GM23338 (cell line): ENCODE measurements at regions not wholly inside any gene's neighbourhood (a gene's known extent, or its start where the extent isn't known, plus 50 kb on each side); places are given as distances from the start of the nearest gene placed in this dataset.

Source experiments
- ATAC-seq: fragments of 200-7000 bp; cut with Tn5 transposase; 3 replicates; pipeline ENCODE4 v1.9.1; 2020
- DNase-seq: peaks from one replicate; pipeline ENCODE4 v3.0.0-alpha.2; 2015; ENCODE audit warnings: low spot score
- H2AFZ ChIP-seq: fragments of 200-600 bp; sonication (generic); 2 replicates; pipeline ENCODE4 v1.8.0; 2016; ENCODE audit warnings: antibody characterized with exemption, mild to moderate bottlenecking, moderate library complexity
- H3F3A ChIP-seq: fragments of 200-600 bp; sonication (generic); replicated peaks from 2 replicates; pipeline ENCODE4 v1.8.0; 2017; ENCODE audit warnings: antibody characterized with exemption, mixed run types, low read depth
- H3K27ac ChIP-seq: fragments of 200-600 bp; sonication (generic); 2 replicates; pipeline ENCODE4 v1.6.1; 2016; ENCODE audit warnings: low read depth
- H3K27me3 ChIP-seq: fragments of 200-600 bp; sonication (generic); 2 replicates; pipeline ENCODE4 v1.8.0; 2016; ENCODE audit warnings: mild to moderate bottlenecking, mixed run types, moderate library complexity; ENCODE audit not compliant: insufficient read depth
- H3K36me3 ChIP-seq: fragments of 200-600 bp; sonication (generic); 2 replicates; pipeline ENCODE4 v1.8.0; 2016; ENCODE audit warnings: mild to moderate bottlenecking; ENCODE audit not compliant: insufficient read depth
- H3K4me1 ChIP-seq: fragments of 200-600 bp; sonication (generic); 2 replicates; pipeline ENCODE4 v1.8.0; 2016; ENCODE audit warnings: mild to moderate bottlenecking, moderate library complexity; ENCODE audit not compliant: insufficient read depth
- H3K4me2 ChIP-seq: fragments of 200-600 bp; sonication (generic); 2 replicates; pipeline ENCODE4 v1.7.1; 2017; ENCODE audit warnings: mixed run types
- H3K4me3 ChIP-seq: fragments of 200-600 bp; sonication (generic); 2 replicates; pipeline ENCODE4 v1.6.1; 2016; ENCODE audit warnings: mixed run types
- H3K79me2 ChIP-seq: fragments of 200-600 bp; sonication (generic); replicated peaks from 2 replicates; pipeline ENCODE4 v1.8.0; 2017; ENCODE audit warnings: mild to moderate bottlenecking; ENCODE audit not compliant: insufficient read depth
- H3K9me2 ChIP-seq: fragments of 200-600 bp; sonication (generic); 2 replicates; pipeline ENCODE4 v1.8.0; 2017; ENCODE audit not compliant: insufficient read depth
- H4K20me1 ChIP-seq: fragments of 200-600 bp; sonication (generic); replicated peaks from 2 replicates; pipeline ENCODE4 v1.8.0; 2017; ENCODE audit warnings: mild to moderate bottlenecking; ENCODE audit not compliant: insufficient read depth
- H3K27ac Mint-ChIP-seq: 2 replicates; pipeline ENCODE4 v1.8.0; 2020; ENCODE audit warnings: inconsistent platforms, mild to moderate bottlenecking, moderate library complexity, mixed read lengths
- H3K27me3 Mint-ChIP-seq: 3 replicates; pipeline ENCODE4 v1.8.0; 2022; ENCODE audit warnings: low read depth, mild to moderate bottlenecking, moderate library complexity, mixed read lengths, inconsistent platforms; ENCODE audit not compliant: insufficient read depth, poor library complexity
- H3K36me3 Mint-ChIP-seq: 3 replicates; pipeline ENCODE4 v1.8.0; 2021; ENCODE audit warnings: low read depth, mild to moderate bottlenecking, inconsistent platforms, moderate library complexity, mixed read lengths
- H3K4me1 Mint-ChIP-seq: 3 replicates; pipeline ENCODE4 v1.8.0; 2020; ENCODE audit warnings: mild to moderate bottlenecking, inconsistent platforms, mixed read lengths
- H3K4me3 Mint-ChIP-seq: 3 replicates; pipeline ENCODE4 v1.8.0; 2021; ENCODE audit warnings: moderate library complexity, mild to moderate bottlenecking, inconsistent platforms, mixed read lengths
- H3K9me3 Mint-ChIP-seq: 3 replicates; pipeline ENCODE4 v1.8.0; 2020; ENCODE audit warnings: moderate library complexity, mild to moderate bottlenecking, inconsistent platforms, mixed read lengths
- CREB1 ChIP-seq: fragments of 250-450 bp; sonication (Bioruptor Pico); IDR thresholded peaks from 2 replicates; pipeline ENCODE4 v1.5.0; 2020; ENCODE audit warnings: low read depth, mild to moderate bottlenecking, moderate library complexity
- CTCF ChIP-seq, 2 experiments: fragments of 200-600 bp in 1 of 2; sonication (generic) in 1 of 2; conservative IDR thresholded peaks; 2 replicates each; pipeline versions ENCODE4 v1.5.1 to v1.6.1; 2016 to 2017; ENCODE audit warnings: antibody characterized with exemption in 2 of 2, low read depth in 2 of 2, mild to moderate bottlenecking in 2 of 2, moderate library complexity in 1 of 2
- ETS1 ChIP-seq: IDR thresholded peaks from 2 replicates; pipeline ENCODE4 v1.6.1; 2016; ENCODE audit warnings: antibody characterized with exemption
- EZH2 ChIP-seq: fragments of 200-600 bp; sonication (generic); IDR thresholded peaks from one replicate; pipeline ENCODE4 v1.8.0; 2017; ENCODE audit warnings: antibody characterized with exemption, mild to moderate bottlenecking, low read depth; ENCODE audit not compliant: unreplicated experiment
- EZH2phosphoT487 ChIP-seq: fragments of 200-600 bp; sonication (generic); IDR thresholded peaks from one replicate; pipeline ENCODE4 v1.8.1; 2018; ENCODE audit warnings: antibody characterized with exemption; ENCODE audit not compliant: unreplicated experiment
- JUNB ChIP-seq: IDR thresholded peaks from one replicate; pipeline ENCODE4 v1.6.1; 2016; ENCODE audit warnings: antibody characterized with exemption; ENCODE audit not compliant: unreplicated experiment
- NANOG ChIP-seq: IDR thresholded peaks from 2 replicates; pipeline ENCODE4 v1.6.1; 2016; ENCODE audit warnings: antibody characterized with exemption, borderline replicate concordance
- POLR2AphosphoS5 ChIP-seq: IDR thresholded peaks from 2 replicates; pipeline ENCODE4 v1.6.1; 2016; ENCODE audit warnings: antibody characterized with exemption, low read depth
- REST ChIP-seq: IDR thresholded peaks from one replicate; pipeline ENCODE4 v1.6.1; 2018; ENCODE audit warnings: antibody characterized with exemption; ENCODE audit not compliant: unreplicated experiment
- STAT1 ChIP-seq: IDR thresholded peaks from one replicate; pipeline ENCODE4 v1.6.1; 2016; ENCODE audit warnings: antibody characterized with exemption; ENCODE audit not compliant: unreplicated experiment
- ZNF114 ChIP-seq: fragments of 250-450 bp; sonication (Bioruptor Pico); IDR thresholded peaks from 2 replicates; pipeline ENCODE4 v1.5.0; 2020; ENCODE audit warnings: mild to moderate bottlenecking, moderate library complexity
- ZNF331 ChIP-seq: fragments of 250-450 bp; sonication (Bioruptor Pico); IDR thresholded peaks from 2 replicates; pipeline ENCODE4 v1.5.0; 2020; ENCODE audit warnings: low read depth, mild to moderate bottlenecking, moderate library complexity

GRCh38 chr13:47707414-47707813 lies 293.7 kb downstream of the SUCLA2 start (continued):
- no peak for TF ChIP-seq CTCF (conservative IDR thresholded peaks at IDR 0.05; ENCODE audit: low read depth in 2 of 2)
- no peak for TF ChIP-seq ZNF331 (CRISPR knock-in tag)

GRCh38 chr13:47705185-47705584 lies 295.9 kb downstream of the SUCLA2 start:
- Mint-ChIP-seq H3K27ac (no peak overlapping the region), H3K27me3 (peaks cover 3% of the 10 kb centered on the region), H3K4me1 (no peaks in the 10 kb centered on the region), H3K36me3 (no peaks in the 10 kb centered on the region), H3K4me3 (no peak overlapping the region), H3K9me3 (no peaks in the 10 kb centered on the region; the same call in 2 of the 3 replicates)
- Histone ChIP-seq H3K36me3 (no peaks in the 10 kb centered on the region), H2AFZ (no peak overlapping the region), H4K20me1 (no peaks in the 10 kb centered on the region), H3K79me2 (no peaks in the 10 kb centered on the region), H3K27ac (no peak overlapping the region), H3K4me3 (no peak overlapping the region), H3K4me1 (no peaks in the 10 kb centered on the region), H3K4me2 (no peak overlapping the region), H3K27me3 (no peaks in the 10 kb centered on the region), H3F3A (no peaks in the 10 kb centered on the region), H3K9me2 (peaks cover 2% of the 10 kb centered on the region; the same call in 1 of the 2 replicates)
- ATAC-seq (no peak), DNase-seq (no peak)
- TF ChIP-seq REST (no peak), EZH2 (no peak), ZNF114 (CRISPR knock-in tag) (no peak), ZNF331 (CRISPR knock-in tag) (no peak), CTCF (conservative IDR thresholded peaks at IDR 0.05; ENCODE audit: low read depth in 2 of 2) (no peak), JUNB (no peak), ETS1 (no peak), CREB1 (CRISPR knock-in tag) (no peak), NANOG (no peak), POLR2AphosphoS5 (no peak), STAT1 (no peak), EZH2phosphoT487 (no peak)
